ENCODE measurements at regions not wholly inside any gene's neighbourhood (a gene's known extent, or its start where the extent isn't known, plus 50 kb on each side); places are given as distances from the start of the nearest gene placed in this dataset.

DNA sequence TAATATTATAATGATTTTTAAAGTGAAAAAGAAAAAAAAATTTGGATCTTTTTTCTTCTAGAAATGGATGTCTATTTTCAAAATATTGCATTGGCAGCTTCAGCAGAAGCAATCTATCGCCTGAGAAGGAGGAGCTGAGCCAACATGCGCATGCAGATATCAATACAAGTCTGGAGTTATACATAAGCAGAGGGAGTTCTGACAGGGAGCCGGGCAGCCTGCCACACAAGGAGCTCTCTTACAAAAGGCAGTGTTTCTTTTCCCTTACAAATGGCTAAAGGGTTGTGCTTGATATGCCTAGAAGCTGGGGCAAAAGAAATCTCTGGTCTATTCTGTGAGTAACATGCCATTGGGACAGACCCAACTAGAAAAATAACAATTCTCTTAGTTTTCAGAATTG lies 291.9 kb upstream of the TRIB2 start:
- TF ChIP-seq POLR2A (IDR thresholded peaks at IDR 0.05) (no peak), EP300 (IDR thresholded peaks at IDR 0.05) (no peak)
- TF ChIP-seq, protein P1, sequence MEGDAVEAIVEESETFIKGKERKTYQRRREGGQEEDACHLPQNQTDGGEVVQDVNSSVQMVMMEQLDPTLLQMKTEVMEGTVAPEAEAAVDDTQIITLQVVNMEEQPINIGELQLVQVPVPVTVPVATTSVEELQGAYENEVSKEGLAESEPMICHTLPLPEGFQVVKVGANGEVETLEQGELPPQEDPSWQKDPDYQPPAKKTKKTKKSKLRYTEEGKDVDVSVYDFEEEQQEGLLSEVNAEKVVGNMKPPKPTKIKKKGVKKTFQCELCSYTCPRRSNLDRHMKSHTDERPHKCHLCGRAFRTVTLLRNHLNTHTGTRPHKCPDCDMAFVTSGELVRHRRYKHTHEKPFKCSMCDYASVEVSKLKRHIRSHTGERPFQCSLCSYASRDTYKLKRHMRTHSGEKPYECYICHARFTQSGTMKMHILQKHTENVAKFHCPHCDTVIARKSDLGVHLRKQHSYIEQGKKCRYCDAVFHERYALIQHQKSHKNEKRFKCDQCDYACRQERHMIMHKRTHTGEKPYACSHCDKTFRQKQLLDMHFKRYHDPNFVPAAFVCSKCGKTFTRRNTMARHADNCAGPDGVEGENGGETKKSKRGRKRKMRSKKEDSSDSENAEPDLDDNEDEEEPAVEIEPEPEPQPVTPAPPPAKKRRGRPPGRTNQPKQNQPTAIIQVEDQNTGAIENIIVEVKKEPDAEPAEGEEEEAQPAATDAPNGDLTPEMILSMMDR (IDR thresholded peaks at IDR 0.05), result no peak

Data from tibial nerve (tissue), 4 donors.